ENCODE measurements at regions not wholly inside any gene's neighbourhood (a gene's known extent, or its start where the extent isn't known, plus 50 kb on each side); places are given as distances from the start of the nearest gene placed in this dataset.
"Not testable (repeated sequence)": the region's sequence is repeated elsewhere in the genome, so short reads cannot be mapped to it uniquely, and the experiment has no call there.

DNA sequence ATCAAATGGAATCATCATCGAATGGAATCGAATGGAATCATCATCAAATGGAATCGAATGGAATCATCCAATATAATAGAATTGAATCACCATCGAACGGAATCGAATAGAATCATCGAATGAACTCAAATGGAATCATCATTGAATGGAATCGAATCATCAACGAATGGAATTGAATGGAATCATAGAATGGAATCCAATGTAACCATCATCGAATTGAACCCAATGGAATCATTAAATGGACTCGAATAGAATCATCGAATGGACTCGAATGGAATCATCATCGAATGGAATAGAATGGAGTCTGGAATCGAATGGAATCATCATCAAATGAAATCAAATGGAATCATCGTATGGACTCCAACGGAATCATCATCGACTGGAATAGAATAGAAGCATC lies 227.0 kb downstream of the SHCBP1 start:
- peaks cover 13% of the 10 kb centered on the region for H3K9me3 Mint-ChIP-seq
- H3K4me3 Mint-ChIP-seq; DNase-seq (ENCODE audit: low spot score): not testable (repeated sequence)

DNA sequence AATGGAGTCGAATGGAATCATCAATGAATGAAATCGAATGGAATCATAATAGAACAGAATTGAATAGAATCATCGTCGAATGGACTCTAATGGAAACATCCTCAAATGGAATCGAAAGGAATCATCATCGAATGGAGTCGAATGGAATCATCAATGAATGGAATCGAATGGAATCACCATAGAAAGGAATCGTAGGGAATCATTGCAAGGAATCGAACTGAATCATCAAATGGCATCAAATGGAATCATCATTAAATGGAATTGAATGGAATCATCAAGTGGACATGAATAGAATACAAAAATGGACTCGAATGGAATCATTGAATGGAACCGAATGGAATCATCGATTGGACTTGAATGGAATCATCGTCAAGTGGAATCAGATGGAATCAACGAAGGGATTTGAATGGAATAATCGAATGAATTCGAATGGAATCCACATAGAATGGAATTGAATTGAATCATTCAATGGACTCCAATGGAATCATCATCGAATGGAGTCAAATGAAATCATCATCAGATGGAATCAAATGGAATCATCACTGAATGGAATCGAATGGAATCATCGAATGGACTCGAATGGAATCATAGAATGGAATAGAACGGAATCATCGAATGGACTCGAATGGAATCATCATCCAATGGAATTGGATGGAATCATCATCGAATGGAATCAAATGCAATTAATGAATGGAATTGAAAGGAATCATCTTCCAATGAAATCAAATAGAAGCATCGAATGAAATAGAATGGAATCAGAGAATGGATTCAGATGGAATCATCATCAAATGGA lies 228.1 kb downstream of the SHCBP1 start:
- H3K27ac Mint-ChIP-seq; H3K36me3 Mint-ChIP-seq (ENCODE audit: low read depth); H3K4me3 Mint-ChIP-seq; H3K4me1 Mint-ChIP-seq (ENCODE audit: low read depth); H3K27me3 Mint-ChIP-seq (ENCODE audit: low read depth): not testable (repeated sequence)
- H3K9me3 Mint-ChIP-seq = peaks cover 13% of the 10 kb centered on the region
- DNase-seq (ENCODE audit: low spot score) = peak; percentile 55

More for the DNA sequence above, 227.0 kb downstream of the SHCBP1 start:
- H3K27ac Mint-ChIP-seq; H3K4me1 Mint-ChIP-seq (ENCODE audit: low read depth); H3K27me3 Mint-ChIP-seq (ENCODE audit: low read depth); H3K36me3 Mint-ChIP-seq (ENCODE audit: low read depth): not testable (repeated sequence)

DNA sequence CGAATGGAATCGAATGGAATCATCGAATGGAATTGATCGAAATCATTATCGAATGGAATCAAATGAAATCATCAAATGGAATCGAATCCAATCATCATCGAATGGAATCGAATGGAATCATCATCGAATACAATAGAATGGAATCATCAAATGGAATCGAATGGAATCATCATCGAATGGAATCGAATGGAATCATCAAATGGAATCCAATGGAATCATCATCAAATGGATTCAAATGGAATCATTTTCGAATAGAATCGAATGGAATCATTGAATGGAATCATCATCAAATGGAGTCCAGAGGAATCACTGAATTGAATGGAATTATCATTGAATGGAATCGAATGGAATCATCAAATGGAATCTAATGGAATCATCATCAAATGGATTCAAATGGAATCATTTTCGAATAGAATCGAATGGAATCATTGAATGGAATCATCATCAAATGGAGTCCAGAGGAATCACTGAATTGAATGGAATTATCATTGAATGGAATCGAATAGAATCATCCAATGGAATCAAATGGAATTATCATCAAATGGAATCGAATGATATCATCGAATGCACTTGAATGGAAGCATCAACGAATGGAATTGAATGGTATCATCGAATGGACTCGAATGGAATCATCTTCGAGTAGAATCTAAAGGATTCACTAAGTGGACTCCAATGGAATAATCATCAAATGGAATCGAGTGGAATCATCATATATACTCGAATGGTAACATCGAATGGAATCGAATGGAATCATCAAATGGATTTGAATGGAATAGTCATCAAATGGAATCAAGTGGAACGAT lies 230.3 kb downstream of the SHCBP1 start:
- peaks cover 21% of the 10 kb centered on the region for H3K9me3 Mint-ChIP-seq
- H3K4me3 Mint-ChIP-seq; H3K27me3 Mint-ChIP-seq (ENCODE audit: low read depth); H3K4me1 Mint-ChIP-seq (ENCODE audit: low read depth); H3K27ac Mint-ChIP-seq; H3K36me3 Mint-ChIP-seq (ENCODE audit: low read depth): not testable (repeated sequence)
- DNase-seq (ENCODE audit: low spot score) = peak; percentile 80

DNA sequence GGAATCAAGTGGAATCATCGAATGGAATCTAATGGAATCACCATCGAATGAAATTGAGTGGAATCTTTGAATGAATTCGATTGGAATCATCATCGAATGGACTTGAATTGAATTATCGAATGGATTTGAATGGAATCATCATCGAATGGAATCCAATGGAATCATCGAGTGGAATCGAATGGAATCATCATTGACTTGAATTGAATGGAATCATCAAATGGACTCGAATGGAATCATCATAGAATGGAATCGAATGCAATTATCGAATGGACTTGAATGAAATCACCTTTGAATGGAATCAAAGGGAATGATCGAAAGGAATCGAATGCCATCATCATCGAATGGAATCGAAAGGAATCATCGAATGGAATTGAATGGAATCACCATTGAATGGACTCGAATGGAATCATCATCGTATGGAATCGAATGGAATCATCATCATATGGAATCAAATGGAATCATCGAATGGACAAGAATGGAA lies 231.6 kb downstream of the SHCBP1 start:
- not testable (repeated sequence) for H3K36me3 Mint-ChIP-seq (ENCODE audit: low read depth); H3K27ac Mint-ChIP-seq; H3K27me3 Mint-ChIP-seq (ENCODE audit: low read depth); H3K4me1 Mint-ChIP-seq (ENCODE audit: low read depth); H3K4me3 Mint-ChIP-seq
- DNase-seq (ENCODE audit: low spot score) = peak; percentile 99
- peaks cover 16% of the 10 kb centered on the region for H3K9me3 Mint-ChIP-seq

DNA sequence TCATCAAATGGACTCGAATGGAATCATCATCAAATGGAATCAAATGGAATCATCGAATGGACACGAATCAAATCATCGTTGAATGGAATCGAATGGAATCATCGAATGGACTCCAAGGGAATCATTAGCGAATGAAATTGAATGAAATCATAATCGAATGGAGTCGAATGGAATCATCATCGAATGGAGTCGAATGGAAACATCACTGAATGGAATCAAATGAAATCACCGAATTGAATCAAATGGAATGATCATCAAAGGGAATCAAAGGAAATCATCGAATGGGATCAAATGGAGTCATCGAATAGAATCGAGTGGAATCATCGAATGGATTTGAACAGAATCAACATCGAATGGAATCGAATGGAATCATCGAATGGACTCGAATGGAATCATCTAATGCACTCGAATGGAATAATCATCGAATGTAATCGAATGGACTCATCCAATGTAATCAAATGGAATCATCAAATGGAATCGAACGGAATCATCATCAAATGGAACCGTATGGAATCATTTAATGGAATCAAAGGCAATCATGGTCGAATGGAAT lies 232.2 kb downstream of the SHCBP1 start:
- not testable (repeated sequence) for H3K4me1 Mint-ChIP-seq (ENCODE audit: low read depth); H3K36me3 Mint-ChIP-seq (ENCODE audit: low read depth); H3K27me3 Mint-ChIP-seq (ENCODE audit: low read depth); H3K4me3 Mint-ChIP-seq; H3K27ac Mint-ChIP-seq
- DNase-seq (ENCODE audit: low spot score) = peak; percentile 62
- peaks cover 16% of the 10 kb centered on the region for H3K9me3 Mint-ChIP-seq

DNA sequence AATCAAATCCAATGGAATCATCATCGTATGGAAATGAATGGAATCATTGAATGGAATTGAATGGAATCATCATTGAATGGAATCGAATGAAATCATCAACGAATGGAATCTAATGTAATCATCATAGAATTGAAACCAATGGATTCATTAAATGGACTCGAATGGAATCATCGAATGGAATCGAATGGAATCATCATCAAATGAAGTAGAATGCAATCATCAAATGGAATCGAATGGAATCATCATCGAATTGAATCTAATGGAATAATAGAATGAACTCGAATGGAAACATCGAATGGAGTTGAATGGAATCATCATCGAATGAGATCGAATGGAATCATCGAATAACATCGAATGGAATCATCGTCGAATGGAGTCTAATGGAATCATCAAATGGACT lies 232.8 kb downstream of the SHCBP1 start:
- H3K27ac Mint-ChIP-seq; H3K36me3 Mint-ChIP-seq (ENCODE audit: low read depth); H3K4me1 Mint-ChIP-seq (ENCODE audit: low read depth); H3K4me3 Mint-ChIP-seq; H3K27me3 Mint-ChIP-seq (ENCODE audit: low read depth): not testable (repeated sequence)
- H3K9me3 Mint-ChIP-seq = peaks cover 17% of the 10 kb centered on the region
- DNase-seq (ENCODE audit: low spot score) = peak; percentile 55

DNA sequence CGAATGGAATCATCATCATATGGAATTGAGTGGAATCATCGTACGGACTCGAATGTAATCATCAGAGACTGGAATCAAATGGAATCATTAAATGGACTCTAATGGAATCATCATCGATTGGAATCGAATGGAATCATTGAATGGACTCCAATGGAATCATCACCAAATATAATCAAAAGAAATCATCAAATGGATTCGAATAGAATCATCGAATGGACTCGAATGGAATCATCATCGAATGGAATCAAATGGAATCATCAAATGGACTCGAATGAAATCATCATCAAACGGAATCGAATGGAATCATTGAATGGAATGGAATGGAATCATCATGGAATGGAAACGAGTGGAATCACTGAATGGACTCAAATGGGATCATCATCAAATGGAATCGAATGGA lies 233.5 kb downstream of the SHCBP1 start:
- DNase-seq (ENCODE audit: low spot score) = peak; percentile 94
- not testable (repeated sequence) for H3K36me3 Mint-ChIP-seq (ENCODE audit: low read depth); H3K27me3 Mint-ChIP-seq (ENCODE audit: low read depth); H3K4me3 Mint-ChIP-seq; H3K4me1 Mint-ChIP-seq (ENCODE audit: low read depth); H3K27ac Mint-ChIP-seq
- H3K9me3 Mint-ChIP-seq = peaks cover 18% of the 10 kb centered on the region

DNA sequence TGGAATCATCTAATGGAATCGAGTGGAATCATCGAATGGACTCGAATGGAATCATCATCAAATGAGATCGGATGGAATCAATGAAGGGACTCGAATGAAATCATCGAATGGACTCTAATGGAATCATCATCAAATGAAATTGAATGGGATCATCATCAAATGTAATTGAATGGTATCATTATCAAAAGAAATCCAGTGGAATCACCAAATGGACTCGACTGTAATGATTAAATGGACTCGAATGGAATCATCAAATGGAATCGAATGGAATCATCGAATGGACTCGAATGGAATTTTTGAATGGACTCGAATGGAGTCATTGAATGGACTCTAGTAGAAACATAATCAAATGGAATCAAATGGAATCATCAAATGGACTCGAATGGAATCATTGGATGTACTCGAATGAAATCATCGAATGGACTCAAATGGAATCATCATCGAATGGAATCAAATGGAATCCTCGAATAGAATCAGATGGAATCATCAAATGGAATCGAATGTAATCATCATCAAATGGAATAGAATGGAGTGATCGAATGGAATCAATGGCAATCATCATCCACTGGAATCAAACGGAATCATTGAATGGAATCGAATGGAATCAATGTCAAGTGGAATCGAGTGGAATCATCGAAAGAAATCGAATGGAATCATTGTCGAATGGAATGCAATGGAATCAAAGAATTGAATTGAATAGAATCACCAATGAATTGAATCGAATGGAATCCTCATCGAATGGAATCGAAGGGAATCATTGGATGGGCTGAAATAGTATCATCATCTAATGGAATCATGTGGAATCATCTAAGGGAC lies 234.2 kb downstream of the SHCBP1 start:
- H3K4me3 Mint-ChIP-seq; H3K27me3 Mint-ChIP-seq (ENCODE audit: low read depth); H3K27ac Mint-ChIP-seq; H3K36me3 Mint-ChIP-seq (ENCODE audit: low read depth); H3K4me1 Mint-ChIP-seq (ENCODE audit: low read depth): not testable (repeated sequence)
- peaks cover 20% of the 10 kb centered on the region for H3K9me3 Mint-ChIP-seq
- DNase-seq (ENCODE audit: low spot score) = peak; percentile 74

DNA sequence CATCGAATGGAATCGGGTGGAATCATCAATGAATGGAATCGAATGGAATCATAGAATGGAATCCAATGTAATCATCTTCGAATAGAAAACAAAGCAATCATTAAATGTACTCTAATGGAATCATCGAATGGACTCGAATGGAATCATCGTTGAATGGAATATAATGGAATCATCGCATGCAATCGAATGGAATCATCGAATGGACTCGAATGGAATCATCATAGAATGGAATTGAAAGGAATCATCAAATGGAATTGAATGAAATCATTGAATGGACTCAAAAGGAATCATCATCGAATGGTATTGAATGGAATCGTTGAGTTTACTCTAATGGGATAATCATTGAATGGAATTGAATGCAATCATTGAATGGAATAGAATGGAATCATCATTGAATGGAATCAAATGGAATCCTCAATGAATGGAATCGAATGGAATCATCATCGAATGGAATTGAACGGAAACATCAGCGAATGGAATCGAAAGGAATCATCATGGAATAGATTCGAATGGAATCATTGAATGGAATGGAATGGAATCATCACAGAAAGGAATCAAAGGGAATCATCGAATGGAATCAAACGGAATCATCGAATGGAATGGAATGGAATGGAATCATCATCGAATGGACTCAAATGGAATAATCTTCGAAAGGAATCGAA lies 234.9 kb downstream of the SHCBP1 start:
- not testable (repeated sequence) for H3K36me3 Mint-ChIP-seq (ENCODE audit: low read depth); H3K4me3 Mint-ChIP-seq; H3K27ac Mint-ChIP-seq; H3K4me1 Mint-ChIP-seq (ENCODE audit: low read depth); H3K27me3 Mint-ChIP-seq (ENCODE audit: low read depth)
- H3K9me3 Mint-ChIP-seq = peaks cover 21% of the 10 kb centered on the region
- DNase-seq (ENCODE audit: low spot score) = peak; percentile 14

DNA sequence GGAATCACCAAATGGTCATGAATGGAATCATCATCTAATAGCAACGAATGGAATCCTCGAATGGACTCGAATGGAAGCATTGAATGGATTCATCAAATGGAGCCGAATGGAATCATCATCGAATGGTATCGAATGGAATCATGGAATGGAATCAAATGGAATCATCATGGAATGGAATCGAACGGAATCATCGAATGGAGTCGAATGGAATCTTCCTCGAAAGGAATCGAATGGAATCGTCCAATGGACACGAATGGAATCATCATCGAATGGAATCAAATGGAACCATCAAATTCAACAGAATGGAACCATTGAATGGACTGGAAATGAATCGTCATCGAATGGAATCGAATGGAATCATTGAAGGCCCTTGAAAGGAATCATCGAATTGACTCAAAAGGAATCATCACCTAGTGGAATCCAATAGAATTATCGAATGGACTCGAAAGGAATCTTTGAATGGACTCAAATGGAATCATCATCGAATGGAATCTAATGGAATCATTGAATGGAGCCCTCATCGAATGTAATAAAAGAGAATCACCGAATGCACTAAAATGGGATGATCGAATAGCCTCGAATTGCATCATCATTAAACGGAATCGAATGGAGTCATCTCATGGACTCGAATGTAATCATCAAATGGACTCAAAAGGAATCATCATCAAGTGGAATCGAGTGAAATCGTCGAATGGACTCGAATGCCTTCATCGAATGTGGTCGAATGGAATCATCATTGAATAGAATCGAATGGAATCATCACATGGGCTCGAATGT lies 236.7 kb downstream of the SHCBP1 start:
- not testable (repeated sequence) for H3K27ac Mint-ChIP-seq; H3K4me1 Mint-ChIP-seq (ENCODE audit: low read depth); H3K4me3 Mint-ChIP-seq; H3K27me3 Mint-ChIP-seq (ENCODE audit: low read depth); H3K36me3 Mint-ChIP-seq (ENCODE audit: low read depth)
- H3K9me3 Mint-ChIP-seq = peaks cover 18% of the 10 kb centered on the region
- peak; percentile 63 for DNase-seq (ENCODE audit: low spot score)

DNA sequence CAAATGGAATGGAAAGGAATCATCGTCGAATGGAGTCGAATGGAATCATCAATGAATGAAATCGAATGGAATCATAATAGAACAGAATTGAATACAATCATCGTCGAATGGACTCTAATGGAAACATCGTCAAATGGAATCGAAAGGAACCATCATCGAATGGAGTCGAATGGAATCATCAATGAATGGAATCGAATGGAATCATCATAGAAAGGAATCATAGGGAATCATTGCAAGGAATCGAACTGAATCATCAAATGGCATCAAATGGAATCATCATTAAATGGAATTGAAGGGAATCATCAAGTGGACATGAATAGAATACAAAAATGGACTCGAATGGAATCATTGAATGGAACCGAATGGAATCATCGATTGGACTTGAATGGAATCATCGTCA lies 237.6 kb downstream of the SHCBP1 start:
- H3K27ac Mint-ChIP-seq; DNase-seq (ENCODE audit: low spot score); H3K36me3 Mint-ChIP-seq (ENCODE audit: low read depth); H3K4me3 Mint-ChIP-seq; H3K27me3 Mint-ChIP-seq (ENCODE audit: low read depth); H3K4me1 Mint-ChIP-seq (ENCODE audit: low read depth): not testable (repeated sequence)
- peaks cover 18% of the 10 kb centered on the region for H3K9me3 Mint-ChIP-seq

DNA sequence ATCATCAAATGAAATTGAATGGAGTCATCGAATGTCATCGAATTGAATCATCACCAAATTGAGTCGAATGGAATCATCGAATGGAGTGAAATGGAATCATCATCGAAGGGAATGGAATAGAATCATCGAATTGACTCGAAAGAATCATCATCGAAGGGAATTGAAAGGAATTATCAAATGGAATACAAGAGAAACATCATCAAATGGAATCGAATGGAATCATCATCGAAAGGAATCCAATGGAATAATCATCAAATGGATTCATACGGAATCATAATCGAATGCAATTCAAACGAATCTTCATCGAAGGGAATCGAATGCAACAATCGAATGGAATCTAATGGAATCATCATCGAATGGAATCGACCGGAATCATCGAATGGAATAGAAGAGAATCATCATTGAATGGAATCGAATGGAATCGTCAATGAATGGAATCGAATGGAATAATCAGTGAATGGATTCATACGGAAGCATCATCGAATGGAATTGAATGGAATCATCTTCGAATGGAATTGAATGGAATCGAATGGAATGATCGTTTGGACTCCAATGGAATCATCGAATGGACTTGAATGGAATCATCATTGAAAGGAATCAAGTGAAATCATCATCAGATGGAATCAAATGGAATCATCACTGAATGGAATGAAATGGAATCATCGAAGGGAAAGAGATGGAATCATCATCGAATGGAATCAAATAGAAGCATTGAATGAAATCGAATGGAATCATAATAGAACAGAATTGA lies 238.2 kb downstream of the SHCBP1 start:
- peak; percentile 6 for DNase-seq (ENCODE audit: low spot score)
- H3K27me3 Mint-ChIP-seq (ENCODE audit: low read depth); H3K36me3 Mint-ChIP-seq (ENCODE audit: low read depth); H3K27ac Mint-ChIP-seq; H3K4me1 Mint-ChIP-seq (ENCODE audit: low read depth); H3K4me3 Mint-ChIP-seq: not testable (repeated sequence)
- H3K9me3 Mint-ChIP-seq = peaks cover 18% of the 10 kb centered on the region
